ENCODE measurements at regions not wholly inside any gene's neighbourhood (a gene's known extent, or its start where the extent isn't known, plus 50 kb on each side); places are given as distances from the start of the nearest gene placed in this dataset.
"Not testable (repeated sequence)": the region's sequence is repeated elsewhere in the genome, so short reads cannot be mapped to it uniquely, and the experiment has no call there.

DNA sequence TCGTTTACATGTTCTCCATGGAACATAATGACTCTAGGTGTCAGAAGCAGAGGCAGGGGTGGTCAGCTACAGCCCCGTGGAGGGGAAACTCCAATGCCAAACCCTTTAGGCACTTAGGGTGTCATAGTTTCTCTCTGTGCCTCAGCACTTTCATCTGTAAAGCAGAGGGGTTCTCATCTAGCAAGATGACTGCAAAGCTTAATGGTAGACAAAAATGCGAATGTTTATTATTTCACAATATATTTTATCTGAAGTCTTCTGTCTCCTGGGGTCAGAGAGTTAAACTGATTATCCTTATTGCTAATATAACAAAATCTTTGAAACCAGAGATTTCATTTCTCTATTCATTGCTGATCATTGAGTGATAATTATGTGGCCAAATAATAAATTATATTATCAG lies 522.5 kb downstream of the TSN start:
- DNase-seq (ENCODE audit: extremely low spot score), result no peak
- Histone ChIP-seq H3K27ac (ENCODE audit: low read depth) (no peak overlapping the region), H3K4me1 (ENCODE audit: insufficient read depth) (no peaks in the 10 kb centered on the region), H3K36me3 (ENCODE audit: insufficient read depth) (no peaks in the 10 kb centered on the region), H3K4me3 (ENCODE audit: low read depth, low read length) (no peak overlapping the region)
- WGBS, result 51% methylated on average over 3 of the region's 3 CpGs

- 94% methylated on average over 3 of the region's 3 CpGs for WGBS
- no peaks in the 10 kb centered on the region for H3K36me3 ChIP-seq (ENCODE audit: insufficient read depth)
- no peak overlapping the region for H3K27ac ChIP-seq (ENCODE audit: low read depth)
- DNase-seq (ENCODE audit: extremely low spot score), result no peak
- no peak overlapping the region for H3K4me3 ChIP-seq (ENCODE audit: low read depth, low read length)
- H3K4me1 ChIP-seq (ENCODE audit: insufficient read depth), result no peaks in the 10 kb centered on the region
Measured at GRCh38 chr2:122300758-122301157, 545.3 kb downstream of the TSN start.

- WGBS, result 67% methylated on average over 8 of the region's 8 CpGs
- no peak for DNase-seq (ENCODE audit: extremely low spot score)
- H3K4me3 ChIP-seq (ENCODE audit: low read depth, low read length), result no peak overlapping the region
- H3K27ac ChIP-seq (ENCODE audit: low read depth), result no peak overlapping the region
- H3K4me1 ChIP-seq (ENCODE audit: insufficient read depth), result no peaks in the 10 kb centered on the region
- no peaks in the 10 kb centered on the region for H3K36me3 ChIP-seq (ENCODE audit: insufficient read depth)
Measured at GRCh38 chr2:122307763-122308162, 552.3 kb downstream of the TSN start.

DNA sequence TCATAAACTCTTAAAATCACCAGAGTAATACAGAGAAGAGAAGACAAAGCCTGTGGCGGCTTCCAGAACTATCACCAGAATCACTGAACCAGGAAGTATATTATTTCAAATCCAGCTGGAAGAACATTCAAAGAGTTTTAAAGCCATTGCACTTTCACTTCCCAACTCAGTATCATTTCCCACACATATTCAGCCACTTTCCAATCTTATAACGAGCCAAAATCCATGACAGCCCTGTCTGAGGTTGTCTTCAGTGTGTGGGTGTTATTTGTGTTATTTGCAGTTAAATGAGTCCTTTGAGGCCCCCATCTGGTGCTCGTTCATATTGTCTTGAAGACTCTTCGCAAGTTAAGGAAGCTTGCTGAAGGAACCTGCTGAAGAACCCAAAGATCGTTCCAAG lies 559.9 kb downstream of the TSN start:
- Histone ChIP-seq H3K4me1 (ENCODE audit: insufficient read depth) (no peaks in the 10 kb centered on the region), H3K27ac (ENCODE audit: low read depth) (no peak overlapping the region), H3K4me3 (ENCODE audit: low read depth, low read length) (no peak overlapping the region), H3K36me3 (ENCODE audit: insufficient read depth) (no peaks in the 10 kb centered on the region)
- WGBS, result 71% methylated on average over 5 of the region's 5 CpGs
- DNase-seq (ENCODE audit: extremely low spot score), result peak; percentile 4

GRCh38 chr2:122319539-122320132 lies 564.2 kb downstream of the TSN start:
- Histone ChIP-seq H3K36me3 (ENCODE audit: insufficient read depth) (no peaks in the 10 kb centered on the region), H3K4me3 (ENCODE audit: low read depth, low read length) (no peak overlapping the region), H3K27ac (ENCODE audit: low read depth) (no peak overlapping the region), H3K4me1 (ENCODE audit: insufficient read depth) (no peaks in the 10 kb centered on the region)
- no peak for DNase-seq (ENCODE audit: extremely low spot score)
- 77% methylated on average over 4 of the region's 4 CpGs for WGBS

DNA sequence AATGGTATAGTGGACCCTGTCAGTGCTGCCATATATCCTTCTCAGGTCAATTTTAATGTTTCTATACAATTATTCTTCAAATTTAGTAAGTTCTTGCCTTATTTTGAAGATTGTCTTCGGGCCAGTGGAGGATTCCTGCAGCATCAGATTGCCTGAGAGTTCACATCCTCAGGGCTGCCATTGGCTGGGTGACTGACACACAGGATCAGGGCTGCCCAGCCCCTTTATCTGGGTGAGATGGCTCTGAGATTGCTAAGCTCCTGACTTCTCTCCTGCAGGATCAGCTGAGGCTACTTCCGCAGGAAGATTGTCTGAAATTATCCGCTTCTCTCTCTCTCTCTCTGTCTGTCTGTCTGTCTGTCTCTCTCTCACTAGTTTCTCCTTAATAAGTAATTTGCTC lies 567.4 kb downstream of the TSN start:
- WGBS, result 78% methylated on average over 3 of the region's 3 CpGs
- Histone ChIP-seq H3K4me1 (ENCODE audit: insufficient read depth) (no peaks in the 10 kb centered on the region), H3K4me3 (ENCODE audit: low read depth, low read length) (no peak overlapping the region), H3K36me3 (ENCODE audit: insufficient read depth) (no peaks in the 10 kb centered on the region), H3K27ac (ENCODE audit: low read depth) (no peak overlapping the region)
- DNase-seq (ENCODE audit: extremely low spot score), result no peak

DNA sequence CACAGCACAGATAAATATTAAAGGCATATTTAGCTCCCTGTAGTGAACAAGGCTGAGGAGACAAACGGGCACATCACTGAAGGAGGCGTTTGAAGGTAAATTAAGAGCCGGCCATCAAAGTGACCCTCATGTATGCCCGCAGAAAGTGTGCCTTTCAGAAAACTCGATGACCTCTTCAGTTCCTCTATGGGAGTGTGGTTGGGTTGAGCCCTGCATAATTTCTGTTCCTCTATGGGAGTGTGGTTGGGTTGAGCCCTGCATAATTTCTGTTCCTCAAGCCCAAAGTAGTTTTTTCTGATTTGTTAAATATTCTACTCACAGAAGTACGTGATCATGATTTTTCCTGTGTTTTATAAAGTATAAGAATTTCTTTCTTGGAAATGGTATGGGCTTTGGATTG lies 568.5 kb downstream of the TSN start:
- Histone ChIP-seq H3K4me1 (ENCODE audit: insufficient read depth) (no peaks in the 10 kb centered on the region), H3K36me3 (ENCODE audit: insufficient read depth) (no peaks in the 10 kb centered on the region), H3K4me3 (ENCODE audit: low read depth, low read length) (no peak overlapping the region), H3K27ac (ENCODE audit: low read depth) (no peak overlapping the region)
- DNase-seq (ENCODE audit: extremely low spot score), result no peak
- 86% methylated on average over 6 of the region's 6 CpGs for WGBS

DNA sequence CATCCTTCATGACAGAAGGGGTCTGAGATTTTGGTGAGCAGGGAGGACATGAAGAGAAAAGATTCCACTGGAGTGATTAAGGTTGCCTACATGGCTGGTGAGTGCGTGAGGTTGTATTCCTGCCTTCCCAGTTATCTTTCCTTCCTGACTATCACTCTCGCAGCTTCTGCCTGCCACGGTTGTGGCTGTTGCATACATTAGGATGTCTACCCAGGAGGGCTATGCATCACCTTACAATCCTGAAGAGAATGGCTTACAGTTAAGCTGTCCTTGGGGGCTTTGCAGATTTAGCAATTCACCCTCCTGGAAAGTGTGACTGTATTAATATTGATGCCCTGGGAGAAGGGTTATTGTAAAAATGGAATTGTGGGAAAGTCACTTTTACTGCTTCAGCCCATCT lies 571.0 kb downstream of the TSN start:
- WGBS, result 63% methylated on average over 3 of the region's 3 CpGs
- DNase-seq (ENCODE audit: extremely low spot score), result no peak
- H3K36me3 ChIP-seq (ENCODE audit: insufficient read depth), result no peaks in the 10 kb centered on the region
- no peak overlapping the region for H3K4me3 ChIP-seq (ENCODE audit: low read depth, low read length)
- H3K4me1 ChIP-seq (ENCODE audit: insufficient read depth), result no peaks in the 10 kb centered on the region
- H3K27ac ChIP-seq (ENCODE audit: low read depth), result no peak overlapping the region

- 48% methylated on average over 4 of the region's 4 CpGs for WGBS
- no peak for DNase-seq (ENCODE audit: extremely low spot score)
- no peaks in the 10 kb centered on the region for H3K36me3 ChIP-seq (ENCODE audit: insufficient read depth)
- no peak overlapping the region for H3K4me3 ChIP-seq (ENCODE audit: low read depth, low read length)
- no peaks in the 10 kb centered on the region for H3K4me1 ChIP-seq (ENCODE audit: insufficient read depth)
- no peak overlapping the region for H3K27ac ChIP-seq (ENCODE audit: low read depth)
Measured at GRCh38 chr2:122328816-122329215, 573.4 kb downstream of the TSN start.

- Histone ChIP-seq H3K4me3 (ENCODE audit: low read depth, low read length) (no peak overlapping the region), H3K4me1 (ENCODE audit: insufficient read depth) (no peaks in the 10 kb centered on the region), H3K27ac (ENCODE audit: low read depth) (no peak overlapping the region), H3K36me3 (ENCODE audit: insufficient read depth) (no peaks in the 10 kb centered on the region)
- WGBS, result 53% methylated on average over 2 of the region's 2 CpGs
- DNase-seq (ENCODE audit: extremely low spot score), result no peak
Measured at GRCh38 chr2:122329278-122329677, 573.8 kb downstream of the TSN start.

DNA sequence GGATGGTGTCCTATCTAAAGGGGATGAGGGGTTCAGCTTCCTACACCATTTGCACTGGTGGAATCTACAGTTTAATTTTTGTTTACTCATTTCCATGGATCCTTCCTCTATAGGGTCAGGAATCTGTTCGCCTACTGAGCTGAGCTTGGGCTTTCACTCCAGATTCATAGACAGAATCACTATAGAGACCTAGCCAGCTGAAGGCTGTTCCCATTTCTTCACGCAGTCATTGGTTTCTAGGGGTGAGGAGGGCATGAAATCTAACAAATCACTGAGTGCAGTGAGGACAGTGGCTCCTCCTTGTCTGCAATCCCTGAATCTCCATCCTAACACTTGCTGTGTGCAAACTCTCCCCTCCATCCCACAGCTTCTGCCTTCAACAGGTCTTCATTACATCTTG lies 578.5 kb downstream of the TSN start:
- no peaks in the 10 kb centered on the region for H3K36me3 ChIP-seq (ENCODE audit: insufficient read depth)
- H3K27ac ChIP-seq (ENCODE audit: low read depth), result no peak overlapping the region
- no peaks in the 10 kb centered on the region for H3K4me1 ChIP-seq (ENCODE audit: insufficient read depth)
- H3K4me3 ChIP-seq (ENCODE audit: low read depth, low read length), result no peak overlapping the region
- no peak for DNase-seq (ENCODE audit: extremely low spot score)
- WGBS, result 91% methylated on average over 2 of the region's 2 CpGs

GRCh38 chr2:122338000-122338399 lies 582.5 kb downstream of the TSN start:
- no peak for DNase-seq (ENCODE audit: extremely low spot score)
- no peaks in the 10 kb centered on the region for H3K36me3 ChIP-seq (ENCODE audit: insufficient read depth)
- no peak overlapping the region for H3K4me3 ChIP-seq (ENCODE audit: low read depth, low read length)
- no peaks in the 10 kb centered on the region for H3K4me1 ChIP-seq (ENCODE audit: insufficient read depth)
- 76% methylated on average over 5 of the region's 5 CpGs for WGBS
- H3K27ac ChIP-seq (ENCODE audit: low read depth), result no peak overlapping the region

- Histone ChIP-seq H3K27ac (ENCODE audit: low read depth) (no peak overlapping the region), H3K4me3 (ENCODE audit: low read depth, low read length) (no peak overlapping the region), H3K36me3 (ENCODE audit: insufficient read depth) (no peaks in the 10 kb centered on the region), H3K4me1 (ENCODE audit: insufficient read depth) (no peaks in the 10 kb centered on the region)
- WGBS, result 65% methylated on average over 3 of the region's 3 CpGs
- DNase-seq (ENCODE audit: extremely low spot score), result no peak
Measured at GRCh38 chr2:122340246-122340645, 584.8 kb downstream of the TSN start.

DNA sequence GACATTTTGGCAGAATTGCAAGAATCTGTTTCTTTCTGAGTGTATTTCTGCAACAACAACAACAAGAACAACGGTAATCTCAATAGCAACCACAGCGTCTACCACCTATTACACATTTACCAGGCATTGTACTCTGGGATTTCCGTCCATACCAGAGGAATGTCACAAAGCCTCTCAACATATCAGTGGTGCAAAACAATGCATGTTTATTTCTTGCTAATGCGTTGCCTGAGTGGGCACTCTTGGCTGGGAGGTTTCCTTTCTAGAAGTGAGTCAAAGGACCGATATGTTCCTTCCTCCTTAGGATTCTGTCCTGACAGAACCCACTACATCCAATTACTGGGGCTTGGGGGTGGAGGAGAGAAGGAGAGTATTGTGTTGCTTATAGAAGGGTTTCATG lies 585.6 kb downstream of the TSN start:
- no peak overlapping the region for H3K27ac ChIP-seq (ENCODE audit: low read depth)
- H3K4me1 ChIP-seq (ENCODE audit: insufficient read depth), result no peaks in the 10 kb centered on the region
- DNase-seq (ENCODE audit: extremely low spot score), result no peak
- no peaks in the 10 kb centered on the region for H3K36me3 ChIP-seq (ENCODE audit: insufficient read depth)
- H3K4me3 ChIP-seq (ENCODE audit: low read depth, low read length), result no peak overlapping the region
- WGBS, result 83% methylated on average over 5 of the region's 5 CpGs

- H3K4me3 ChIP-seq (ENCODE audit: low read depth, low read length); H3K36me3 ChIP-seq (ENCODE audit: insufficient read depth); H3K27ac ChIP-seq (ENCODE audit: low read depth); H3K4me1 ChIP-seq (ENCODE audit: insufficient read depth); DNase-seq (ENCODE audit: extremely low spot score): not testable (repeated sequence)
- whole genome bisulfite sequencing, result 82% methylated on average over 8 of the region's 8 CpGs
Measured at GRCh38 chr2:122352151-122352550, 596.7 kb downstream of the TSN start.

Measured in urinary bladder (tissue), 3 donors.